ENCODE measurements at regions not wholly inside any gene's neighbourhood (a gene's known extent, or its start where the extent isn't known, plus 50 kb on each side); places are given as distances from the start of the nearest gene placed in this dataset.

DNA sequence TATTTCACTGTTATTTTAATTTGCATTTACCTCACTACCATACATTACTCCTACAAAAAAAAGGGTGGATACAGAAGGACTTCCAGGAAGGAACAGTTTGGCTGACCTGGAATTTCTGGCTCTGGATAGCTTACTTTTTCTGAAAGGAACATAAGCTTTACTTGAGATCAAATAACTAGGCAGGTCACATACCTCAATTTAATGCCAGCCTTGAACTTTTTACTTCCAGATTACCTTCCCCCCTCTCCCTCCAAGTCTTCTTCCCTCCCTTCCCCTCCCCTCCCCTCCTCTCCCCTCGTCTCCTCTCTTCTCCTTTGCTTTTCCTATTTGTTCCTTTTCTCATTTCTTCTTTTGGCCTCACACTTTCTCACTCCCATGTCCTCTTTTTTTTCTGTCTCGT, 659.2 kb upstream of the AADAT start:
- H3K79me2 ChIP-seq (ENCODE audit: control insufficient read depth, insufficient read depth, low read length): no peaks in the 10 kb centered on the region
- CTCF ChIA-PET (ENCODE audit: low intra/inter-chr PET ratio): no interaction called here
- no peaks in the 10 kb centered on the region for H3K36me3 ChIP-seq (ENCODE audit: control insufficient read depth, insufficient read depth, low read length)
- ATAC-seq (no peak), FAIRE-seq (no peak), DNase-seq (ENCODE audit: extremely low read depth in 1 of 4, low spot score in 3 of 4) (no peak)
- H3K4me1 ChIP-seq (replicated peaks in 1 of 2; ENCODE audit: control insufficient read depth in 2 of 2, insufficient read depth in 2 of 2, low read length in 2 of 2): no peaks in the 10 kb centered on the region
- 0 out of 2 replicates have a peak, but pooled peaks cover 2% of the 10 kb centered on the region for H3K9me3 ChIP-seq (replicated peaks; ENCODE audit: control insufficient read depth, insufficient read depth, low read depth, low read length)
- H3K4me2 ChIP-seq (ENCODE audit: insufficient read depth, low read length): no peak overlapping the region
- no peak overlapping the region for H2AFZ ChIP-seq (ENCODE audit: low read depth, low read length)
- POLR2A ChIA-PET: no interaction called here
- no peak overlapping the region for H3K4me3 ChIP-seq
- no peak overlapping the region for H3K9ac ChIP-seq (ENCODE audit: insufficient read depth in 1 of 2, low read depth in 2 of 2, low read length in 2 of 2)
- no peaks in the 10 kb centered on the region for H3K27me3 ChIP-seq (ENCODE audit: control insufficient read depth in 2 of 2, insufficient read depth in 2 of 2, low read length in 2 of 2)
- intact Hi-C loops (cut with micrococcal nuclease) (no loop called here), in situ Hi-C loops (cut with MboI) (no loop called here)
- TF ChIP-seq HNRNPK (IDR thresholded peaks at IDR 0.05; ENCODE audit: low read depth, low read length, poor library complexity, severe bottlenecking) (peak; percentile 80), CEBPG (CRISPR knock-in tag; IDR thresholded peaks at IDR 0.05) (no peak), CEBPG (tag; conservative IDR thresholded peaks at IDR 0.05 in 1 of 2, IDR thresholded peaks at IDR 0.05 in 1 of 2) (no peak), BHLHE40 (IDR thresholded peaks at IDR 0.05; ENCODE audit: low read length) (no peak)
- no peaks in the 10 kb centered on the region for H4K20me1 ChIP-seq (replicated peaks; ENCODE audit: control insufficient read depth, insufficient read depth, low read length)
- BruUV-seq (replicated peaks): no TSS peak
- 0% methylated on average over 1 of the region's 2 CpGs for WGBS (ENCODE audit: insufficient coverage, low coverage, missing lambda C conversion rate)
- H3K9me1 ChIP-seq (ENCODE audit: control insufficient read depth, insufficient read depth, low read length): no peaks in the 10 kb centered on the region
- no peak overlapping the region for H3K27ac ChIP-seq (ENCODE audit: extremely low read depth, low read depth, low read length)

DNA sequence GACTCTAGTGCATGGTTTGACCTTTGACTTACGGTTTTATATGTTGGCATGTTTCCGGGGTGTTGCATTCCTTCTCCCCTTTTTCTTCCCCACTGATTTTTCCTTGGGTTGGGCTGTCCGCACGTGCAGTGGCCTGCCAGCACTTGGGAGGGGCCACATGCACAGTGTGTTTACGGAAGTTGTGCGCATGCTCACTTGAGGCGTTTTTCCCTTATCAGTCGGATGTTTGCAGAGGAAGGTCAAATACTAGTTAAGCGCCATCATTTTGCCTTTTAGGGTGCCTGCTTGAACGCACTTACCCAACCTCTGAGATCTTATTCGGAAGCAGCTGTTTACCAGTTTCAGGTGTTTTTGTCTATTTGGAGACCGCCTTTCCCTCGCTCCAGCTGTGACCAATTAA, 653.9 kb upstream of the AADAT start:
- 6% methylated on average over 13 of the region's 13 CpGs for WGBS (ENCODE audit: insufficient coverage, low coverage, missing lambda C conversion rate)
- Histone ChIP-seq H3K27ac (ENCODE audit: extremely low read depth, low read depth, low read length) (no peak overlapping the region), H3K36me3 (ENCODE audit: control insufficient read depth, insufficient read depth, low read length) (no peaks in the 10 kb centered on the region), H2AFZ (ENCODE audit: low read depth, low read length) (no peak overlapping the region), H3K4me1 (replicated peaks in 1 of 2; ENCODE audit: control insufficient read depth in 2 of 2, insufficient read depth in 2 of 2, low read length in 2 of 2) (no peaks in the 10 kb centered on the region), H3K27me3 (ENCODE audit: control insufficient read depth in 2 of 2, insufficient read depth in 2 of 2, low read length in 2 of 2) (no peaks in the 10 kb centered on the region), H3K9me3 (replicated peaks; ENCODE audit: control insufficient read depth, insufficient read depth, low read depth, low read length) (no peaks in the 10 kb centered on the region), H4K20me1 (replicated peaks; ENCODE audit: control insufficient read depth, insufficient read depth, low read length) (no peaks in the 10 kb centered on the region), H3K9me1 (ENCODE audit: control insufficient read depth, insufficient read depth, low read length) (no peaks in the 10 kb centered on the region), H3K9ac (ENCODE audit: insufficient read depth in 1 of 2, low read depth in 2 of 2, low read length in 2 of 2) (no peak overlapping the region), H3K4me3 (no peak overlapping the region), H3K79me2 (ENCODE audit: control insufficient read depth, insufficient read depth, low read length) (no peaks in the 10 kb centered on the region), H3K4me2 (ENCODE audit: insufficient read depth, low read length) (no peak overlapping the region)
- DNase-seq (ENCODE audit: extremely low read depth in 1 of 4, low spot score in 3 of 4) (peak in 1 of 4 experiments; percentile 1), ATAC-seq (no peak), FAIRE-seq (no peak)
- POLR2A ChIA-PET: no interaction called here
- intact Hi-C loops (cut with micrococcal nuclease) (no loop called here), in situ Hi-C loops (cut with MboI) (no loop called here)
- CTCF ChIA-PET (ENCODE audit: low intra/inter-chr PET ratio): no interaction called here
- BruUV-seq (replicated peaks): no TSS peak
- TF ChIP-seq TEAD2 (tag; IDR thresholded peaks at IDR 0.05) (no peak), ZNF561 (CRISPR knock-in tag; conservative IDR thresholded peaks at IDR 0.05) (no peak), HNRNPK (IDR thresholded peaks at IDR 0.05; ENCODE audit: low read depth, low read length, poor library complexity, severe bottlenecking) (no peak), POU5F1 (IDR thresholded peaks at IDR 0.05; ENCODE audit: borderline replicate concordance, low read depth, low read length, partially characterized antibody) (no peak), FOXA3 (CRISPR knock-in tag; conservative IDR thresholded peaks at IDR 0.05 in 1 of 2, IDR thresholded peaks at IDR 0.05 in 1 of 2) (no peak), ZNF217 (CRISPR knock-in tag; IDR thresholded peaks at IDR 0.05) (no peak)

Data from K562 (cell line).